ENCODE measurements at regions not wholly inside any gene's neighbourhood (a gene's known extent, or its start where the extent isn't known, plus 50 kb on each side); places are given as distances from the start of the nearest gene placed in this dataset.

DNA sequence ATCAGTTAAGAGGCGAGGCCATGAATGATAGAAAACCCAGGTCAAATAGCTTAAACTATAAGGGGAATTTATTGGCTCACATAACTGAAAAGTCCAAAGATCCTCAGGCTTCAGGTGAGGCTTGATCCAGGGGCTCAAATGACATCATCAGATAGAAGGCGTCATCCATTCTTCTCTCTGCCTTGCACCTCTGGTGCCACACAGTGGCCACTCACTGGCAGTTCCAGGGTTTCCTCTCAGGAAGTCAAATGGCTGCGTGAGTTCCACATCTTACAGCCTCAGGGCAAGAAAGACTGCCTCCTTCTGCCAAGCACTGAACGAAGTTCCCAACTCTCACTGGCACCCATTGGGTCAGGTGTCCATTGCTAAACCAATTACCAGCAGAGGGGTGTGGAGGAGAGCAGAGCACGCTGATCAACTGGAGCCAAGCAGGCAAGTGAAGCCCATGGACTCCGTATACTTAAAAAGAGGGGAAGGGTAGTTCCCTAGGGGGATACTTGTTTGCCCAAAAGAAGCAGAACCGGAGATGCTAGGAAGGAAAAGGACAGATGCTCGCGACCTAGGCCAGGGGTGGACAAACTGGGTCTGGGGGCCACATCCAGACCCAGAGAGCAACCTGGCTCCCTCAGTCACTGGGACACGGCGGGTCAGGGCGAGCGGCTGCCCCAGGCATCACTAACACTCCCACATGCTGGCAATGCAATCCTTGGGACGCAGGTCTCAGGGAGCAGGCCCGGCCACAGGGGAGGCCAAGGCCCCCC is 69.3 kb downstream of the SERPINA3 start:
- Histone ChIP-seq H3K27ac (no peak overlapping the region), H3K4me3 (no peak overlapping the region), H3K4me1 (replicated peaks in 1 of 2) (peaks cover 26 to 38% of the 10 kb centered on the region in 2 donors)
- 66 to 100% (median 93%) methylated on average over 1 to 7 of the region's 15 CpGs; no CpG with 5 or more reads in 3 of the 10 experiments for WGBS, 10 experiments
- in situ Hi-C loops (cut with MboI; ENCODE audit: low pct_unique_long_range_greater_than_20kb in 2 of 9, low sequenced_read_pairs in 9 of 9, unreplicated experiment in 9 of 9): loop anchor here in 8 of 9 experiments (10.0 to 25.0 kb wide), 5 partner anchors 406 to 756 kb away; no protein-coding TSS in a partner anchor
- ATAC-seq (replicated peaks in 6 of 8): peak in 3 of 8 experiments; percentile 28 to 89 (median 43)

DNA sequence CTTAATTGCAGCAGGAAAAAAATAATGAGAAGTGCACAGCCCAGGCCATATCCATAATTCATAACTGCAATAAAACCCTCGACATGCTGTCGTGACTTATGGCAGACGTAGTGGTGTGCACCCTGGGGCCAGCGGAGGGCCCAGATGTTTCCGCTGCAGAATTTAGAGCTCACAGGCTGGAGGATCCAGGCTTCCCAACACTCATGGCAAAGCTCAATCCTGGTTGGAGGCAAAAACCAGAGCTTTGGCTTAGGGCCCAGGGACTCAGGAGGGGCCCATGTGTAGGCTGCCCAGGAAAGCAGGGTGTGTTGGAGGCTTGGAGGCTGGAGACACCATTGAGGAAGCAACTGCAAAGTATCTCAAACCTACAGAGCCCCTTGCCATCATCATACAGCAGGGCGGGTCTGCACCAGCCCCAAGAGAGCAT is 68.7 kb downstream of the SERPINA3 start:
- in situ Hi-C loops (cut with MboI; ENCODE audit: low pct_unique_long_range_greater_than_20kb in 2 of 9, low sequenced_read_pairs in 9 of 9, unreplicated experiment in 9 of 9): loop anchor here in 8 of 9 experiments (10.0 to 25.0 kb wide), 5 partner anchors 406 to 756 kb away; no protein-coding TSS in a partner anchor
- peak in 5 of 8 experiments; percentile 42 to 83 (median 63) for ATAC-seq (replicated peaks in 6 of 8)

DNA sequence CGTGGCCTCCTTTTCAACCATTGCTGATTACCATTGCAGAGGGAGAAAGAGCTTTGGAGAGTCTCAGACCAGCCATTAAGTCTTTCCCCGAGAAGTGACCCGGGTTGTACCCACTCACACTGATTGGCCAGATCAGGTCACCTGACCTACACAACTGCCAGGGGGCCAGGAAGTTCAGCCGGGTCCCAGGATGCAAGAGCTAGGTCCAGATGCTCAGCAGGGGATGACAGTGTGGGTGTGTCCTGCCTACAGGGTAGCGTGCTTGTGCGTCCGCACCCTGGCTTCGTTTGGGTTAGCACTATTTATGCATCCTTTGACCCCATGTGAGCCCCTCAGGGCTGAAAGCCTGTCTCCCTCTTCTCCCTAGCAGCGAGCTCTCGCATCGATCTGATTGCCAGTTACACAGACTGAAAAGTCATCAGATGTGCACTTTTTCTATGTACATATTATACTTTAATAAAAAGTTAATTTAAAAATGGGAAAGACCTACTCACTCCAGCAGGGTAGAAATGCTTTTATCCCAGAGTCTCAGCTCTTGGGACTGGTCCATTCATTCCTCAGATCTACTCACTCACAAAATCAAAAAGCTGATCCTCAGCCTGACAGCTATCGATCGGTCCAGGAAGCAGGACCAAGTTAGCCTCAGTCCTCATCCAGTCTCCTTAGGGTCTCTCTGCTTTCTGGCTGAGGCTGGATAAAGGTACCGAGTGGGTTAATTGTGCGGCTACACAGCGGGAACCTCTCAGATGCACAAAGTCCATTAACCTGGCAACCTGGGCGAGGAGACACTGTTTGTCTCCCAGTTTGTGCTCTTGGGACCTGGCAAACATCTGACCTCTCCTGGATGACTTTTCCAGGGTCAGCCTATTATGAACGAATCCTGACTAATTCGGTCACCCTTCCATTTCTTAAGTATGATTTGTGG is 68.0 kb downstream of the SERPINA3 start:
- 18 to 91% (median 68%) methylated on average over 1 to 11 of the region's 19 CpGs; no CpG with 5 or more reads in 2 of the 10 experiments for WGBS, 10 experiments
- Histone ChIP-seq H3K4me3 (no peak overlapping the region), H3K27ac (peak overlapping the region; percentile 16 to 77), H3K4me1 (replicated peaks in 1 of 2) (peaks cover 27 to 40% of the 10 kb centered on the region in 2 donors)
- ATAC-seq (replicated peaks in 6 of 8): peak in 6 of 8 experiments; percentile 16 to 73 (median 40)
- in situ Hi-C loops (cut with MboI; ENCODE audit: low pct_unique_long_range_greater_than_20kb in 2 of 9, low sequenced_read_pairs in 9 of 9, unreplicated experiment in 9 of 9): loop anchor here in 8 of 9 experiments (10.0 to 25.0 kb wide), 5 partner anchors 407 to 757 kb away; no protein-coding TSS in a partner anchor

More for the DNA sequence above, 68.7 kb downstream of the SERPINA3 start:
- Histone ChIP-seq H3K4me3 (no peak overlapping the region), H3K27ac (no peak overlapping the region), H3K4me1 (replicated peaks in 1 of 2) (peaks cover 27 to 40% of the 10 kb centered on the region in 2 donors)
- WGBS, 10 experiments: 60 to 100% (median 86%) methylated on average over 1 to 6 of the region's 6 CpGs; no CpG with 5 or more reads in 4 of the 10 experiments

DNA sequence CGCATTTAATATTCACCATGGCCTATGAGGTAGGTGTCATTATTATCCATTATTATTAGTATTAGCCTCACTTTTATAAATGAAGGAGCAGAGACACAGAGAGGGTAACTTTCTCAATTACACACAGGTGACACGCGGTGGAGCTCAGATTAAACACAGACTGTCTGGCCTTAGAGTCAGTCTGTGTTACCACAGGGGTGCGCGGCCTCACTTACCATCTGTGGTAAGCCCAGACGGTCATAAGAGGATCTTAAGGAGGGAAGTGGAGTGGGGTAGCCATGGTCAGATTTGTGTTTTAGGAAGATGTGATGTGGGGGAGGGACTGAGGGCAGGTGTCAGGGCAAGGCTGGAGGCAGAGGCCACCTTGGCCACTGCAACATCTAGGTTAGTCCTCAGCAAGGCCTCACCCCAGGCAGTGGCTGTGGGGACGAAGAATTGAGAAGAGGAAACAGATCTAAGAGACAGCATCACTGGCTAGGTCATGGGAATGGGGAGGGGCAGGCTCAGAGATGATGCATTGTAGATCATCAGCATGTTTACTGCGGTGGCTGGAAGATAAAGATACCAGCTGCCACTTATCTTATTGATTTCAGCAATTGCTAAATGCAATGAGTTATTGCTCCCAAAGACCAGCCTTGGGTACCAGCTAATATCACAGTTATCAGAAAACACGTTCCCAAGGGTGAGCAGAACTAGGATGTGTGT is 67.1 kb downstream of the SERPINA3 start:
- 60 to 100% (median 81%) methylated on average over 1 to 8 of the region's 9 CpGs; no CpG with 5 or more reads in 3 of the 10 experiments for WGBS, 10 experiments
- peaks cover 27 to 40% of the 10 kb centered on the region in 2 donors for H3K4me1 ChIP-seq (replicated peaks in 1 of 2)
- peak in 5 of 8 experiments; percentile 61 to 82 (median 71) for ATAC-seq (replicated peaks in 6 of 8)
- peak overlapping the region; percentile 67 to 77 for H3K27ac ChIP-seq
- no peak overlapping the region for H3K4me3 ChIP-seq
- in situ Hi-C loops (cut with MboI; ENCODE audit: low pct_unique_long_range_greater_than_20kb in 2 of 9, low sequenced_read_pairs in 9 of 9, unreplicated experiment in 9 of 9): loop anchor here in 6 of 9 experiments (25.0 kb wide), 3 partner anchors 408 to 758 kb away; no protein-coding TSS in a partner anchor

DNA sequence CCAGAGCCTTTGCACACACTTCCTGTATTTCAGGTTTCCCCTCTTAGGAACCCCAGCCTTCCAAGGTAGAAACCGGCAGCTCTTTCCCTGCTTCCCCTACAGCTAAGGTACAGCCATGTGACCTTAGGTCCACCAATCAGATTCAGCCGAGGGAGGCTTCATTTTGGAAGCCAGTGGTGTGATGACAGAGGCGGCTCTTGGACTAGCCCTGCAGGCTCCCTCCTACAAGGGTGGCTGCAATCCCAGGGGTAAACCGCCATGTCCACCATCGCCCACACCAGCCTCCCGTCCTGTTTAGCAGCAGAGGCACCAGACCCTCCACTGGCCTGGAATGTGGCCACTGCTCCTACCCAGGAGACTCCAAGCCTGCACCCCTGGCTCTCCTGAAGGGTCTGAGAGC is 65.6 kb downstream of the SERPINA3 start:
- WGBS, 10 experiments: 20 to 100% (median 90%) methylated on average over 1 to 6 of the region's 6 CpGs; no CpG with 5 or more reads in 5 of the 10 experiments
- H3K4me1 ChIP-seq (replicated peaks in 1 of 2): peaks cover 26 to 39% of the 10 kb centered on the region in 2 donors
- in situ Hi-C loops (cut with MboI; ENCODE audit: low pct_unique_long_range_greater_than_20kb in 2 of 9, low sequenced_read_pairs in 9 of 9, unreplicated experiment in 9 of 9): loop anchor here in 6 of 9 experiments (25.0 kb wide), 3 partner anchors 410 to 760 kb away; no protein-coding TSS in a partner anchor
- H3K4me3 ChIP-seq: no peak overlapping the region
- no peak overlapping the region for H3K27ac ChIP-seq
- no peak for ATAC-seq (replicated peaks in 6 of 8)

DNA sequence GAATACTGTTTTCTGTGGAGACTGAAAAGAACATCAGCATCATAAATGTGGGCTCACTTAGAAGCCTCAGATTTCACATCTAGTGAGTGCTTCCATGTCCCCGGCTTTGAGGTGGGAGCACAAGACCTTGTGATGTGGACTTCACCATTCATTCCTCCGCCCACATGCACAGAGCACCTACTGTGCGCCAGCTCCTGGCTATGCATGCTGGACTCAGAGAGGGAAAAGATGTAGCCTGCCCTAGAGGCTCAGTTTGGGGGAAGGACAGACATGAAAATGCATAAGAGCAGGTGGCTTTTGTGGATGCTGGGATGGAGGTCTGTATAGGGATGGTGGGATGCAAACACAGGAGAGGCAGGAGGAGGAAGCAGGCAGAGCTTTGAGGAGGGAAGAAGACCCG is 65.0 kb downstream of the SERPINA3 start:
- Histone ChIP-seq H3K4me3 (no peak overlapping the region), H3K4me1 (replicated peaks in 1 of 2) (peaks cover 21 to 36% of the 10 kb centered on the region in 2 donors), H3K27ac (peak overlapping the region; percentile 25 to 28)
- in situ Hi-C loops (cut with MboI; ENCODE audit: low pct_unique_long_range_greater_than_20kb in 2 of 9, low sequenced_read_pairs in 9 of 9, unreplicated experiment in 9 of 9): loop anchor here in 6 of 9 experiments (25.0 kb wide), 3 partner anchors 410 to 760 kb away; no protein-coding TSS in a partner anchor
- WGBS, 10 experiments: 0 to 100% (median 60%) methylated on average over 1 to 4 of the region's 4 CpGs; no CpG with 5 or more reads in 1 of the 10 experiments
- no peak for ATAC-seq (replicated peaks in 6 of 8)

DNA sequence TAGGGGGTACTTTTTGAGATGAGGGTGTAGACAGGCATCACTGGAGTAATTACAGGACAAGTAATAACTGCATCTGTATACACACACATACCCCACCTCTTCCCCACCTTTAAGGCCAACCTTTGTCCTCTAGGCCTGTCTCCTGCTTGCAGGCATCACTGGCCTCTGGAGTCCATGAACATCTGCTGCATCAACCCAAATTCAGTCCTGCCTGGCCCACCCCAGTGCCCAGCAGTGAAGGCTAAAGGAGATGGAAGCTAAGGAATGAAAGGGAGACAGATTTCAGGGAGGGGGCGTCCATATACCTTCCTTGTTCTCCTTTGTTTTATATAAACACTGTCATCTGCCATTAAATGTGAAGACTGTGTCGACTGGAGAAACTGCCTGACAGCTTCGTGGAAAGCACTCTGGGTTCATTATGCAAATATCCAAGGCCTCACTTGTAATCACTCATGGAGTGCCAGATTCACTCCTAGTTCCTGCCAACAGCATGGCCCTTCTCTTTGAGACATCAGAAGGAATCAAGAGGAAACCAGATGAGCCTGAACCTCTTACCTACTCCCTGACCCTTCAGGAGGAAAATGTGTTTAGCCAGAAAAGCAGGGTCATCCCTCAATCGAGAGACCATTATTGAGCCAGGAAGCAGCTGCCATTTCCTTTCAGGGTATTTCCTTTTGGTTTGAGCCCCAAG is 64.4 kb downstream of the SERPINA3 start:
- 0 to 89% (median 43%) methylated on average over 1 to 3 of the region's 4 CpGs; no CpG with 5 or more reads in 3 of the 10 experiments for WGBS, 10 experiments
- in situ Hi-C loops (cut with MboI; ENCODE audit: low pct_unique_long_range_greater_than_20kb in 2 of 9, low sequenced_read_pairs in 9 of 9, unreplicated experiment in 9 of 9): loop anchor here in 6 of 9 experiments (25.0 kb wide), 3 partner anchors 411 to 761 kb away; no protein-coding TSS in a partner anchor
- no peak overlapping the region for H3K4me3 ChIP-seq
- H3K4me1 ChIP-seq (replicated peaks in 1 of 2): peaks cover 19 to 37% of the 10 kb centered on the region in 2 donors
- ATAC-seq (replicated peaks in 6 of 8): peak in 4 of 8 experiments; percentile 30 to 37 (median 32)
- H3K27ac ChIP-seq: peak overlapping the region; percentile 25 to 28

DNA sequence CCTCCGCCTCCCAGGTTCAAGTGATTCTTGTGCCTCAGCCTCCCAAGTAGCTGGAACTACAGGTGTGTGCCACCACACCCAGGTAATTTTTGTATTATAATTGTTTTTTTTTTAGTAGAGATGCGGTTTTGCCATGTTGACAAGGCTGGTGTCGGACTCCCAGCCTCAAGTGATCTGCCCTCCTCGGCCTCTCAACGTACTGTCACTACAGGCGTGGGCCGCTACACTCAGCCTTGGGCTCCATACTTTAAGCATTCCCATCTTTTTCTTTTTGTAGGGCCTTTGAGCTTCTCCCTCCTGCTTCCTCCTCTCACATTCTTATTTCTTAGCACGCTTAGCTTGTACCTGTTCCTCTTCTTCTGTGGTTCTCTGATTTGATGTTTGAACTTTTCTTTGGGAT is 62.8 kb downstream of the SERPINA3 start:
- H3K4me1 ChIP-seq (replicated peaks in 1 of 2): peaks cover 19 to 33% of the 10 kb centered on the region in 2 donors
- in situ Hi-C loops (cut with MboI; ENCODE audit: low pct_unique_long_range_greater_than_20kb in 2 of 9, low sequenced_read_pairs in 9 of 9, unreplicated experiment in 9 of 9): loop anchor here in 6 of 9 experiments (25.0 kb wide), 3 partner anchors 412 to 762 kb away; no protein-coding TSS in a partner anchor
- 28 to 100% (median 87%) methylated on average over 1 to 8 of the region's 8 CpGs for WGBS, 10 experiments
- H3K27ac ChIP-seq: no peak overlapping the region
- no peak overlapping the region for H3K4me3 ChIP-seq
- no peak for ATAC-seq (replicated peaks in 6 of 8)

DNA sequence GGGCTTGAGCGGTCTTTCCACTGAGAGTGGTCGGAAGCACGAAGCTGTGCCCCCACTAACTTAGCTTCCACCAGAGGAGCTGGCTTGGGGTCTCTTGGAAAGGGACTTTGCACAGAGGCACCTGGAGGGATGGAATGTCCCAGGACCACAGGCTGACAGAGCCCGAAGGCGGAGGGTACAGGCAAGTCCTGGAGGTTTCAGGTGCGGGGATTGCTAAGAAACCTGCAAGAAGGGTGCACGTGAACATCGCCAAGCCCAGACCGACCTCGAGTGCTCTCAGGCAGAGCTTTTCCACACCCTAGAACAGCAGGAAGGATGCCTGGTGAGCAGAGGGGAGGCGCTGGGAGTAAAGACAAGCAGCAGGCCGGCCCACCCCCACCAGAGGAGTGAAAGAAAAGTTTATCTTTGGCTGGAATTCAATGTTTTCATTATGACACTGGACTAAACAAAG is 61.6 kb downstream of the SERPINA3 start:
- in situ Hi-C loops (cut with MboI; ENCODE audit: low pct_unique_long_range_greater_than_20kb in 2 of 9, low sequenced_read_pairs in 9 of 9, unreplicated experiment in 9 of 9): no loop called here
- H3K4me1 ChIP-seq (replicated peaks in 1 of 2): peaks cover 8 to 21% of the 10 kb centered on the region in 2 donors
- no peak for ATAC-seq (replicated peaks in 6 of 8)
- no peak overlapping the region for H3K4me3 ChIP-seq
- no peak overlapping the region for H3K27ac ChIP-seq
- WGBS, 10 experiments: 38 to 97% (median 82%) methylated on average over 2 to 11 of the region's 12 CpGs; no CpG with 5 or more reads in 4 of the 10 experiments
